ENCODE measurements at regions not wholly inside any gene's neighbourhood (a gene's known extent, or its start where the extent isn't known, plus 50 kb on each side); places are given as distances from the start of the nearest gene placed in this dataset.
A peak's percentile ranks its signal among the peaks of the same experiment; 100 is the strongest.
"Not testable (repeated sequence)": the region's sequence is repeated elsewhere in the genome, so short reads cannot be mapped to it uniquely, and the experiment has no call there.

GRCh38 chr2:131753640-131754561 is 226.2 kb downstream of the CCDC74A start:
- DNase-seq (ENCODE audit: low spot score), result no peak

- DNase-seq (ENCODE audit: low spot score), result no peak
These were observed 227.4 kb downstream of the CCDC74A start for GRCh38 chr2:131754929-131755720.

GRCh38 chr2:131756141-131756907 is 228.6 kb downstream of the CCDC74A start:
- DNase-seq (ENCODE audit: low spot score), result no peak

GRCh38 chr2:131758941-131759340 is 231.3 kb downstream of the CCDC74A start:
- not testable (repeated sequence) for DNase-seq (ENCODE audit: low spot score)

DNA sequence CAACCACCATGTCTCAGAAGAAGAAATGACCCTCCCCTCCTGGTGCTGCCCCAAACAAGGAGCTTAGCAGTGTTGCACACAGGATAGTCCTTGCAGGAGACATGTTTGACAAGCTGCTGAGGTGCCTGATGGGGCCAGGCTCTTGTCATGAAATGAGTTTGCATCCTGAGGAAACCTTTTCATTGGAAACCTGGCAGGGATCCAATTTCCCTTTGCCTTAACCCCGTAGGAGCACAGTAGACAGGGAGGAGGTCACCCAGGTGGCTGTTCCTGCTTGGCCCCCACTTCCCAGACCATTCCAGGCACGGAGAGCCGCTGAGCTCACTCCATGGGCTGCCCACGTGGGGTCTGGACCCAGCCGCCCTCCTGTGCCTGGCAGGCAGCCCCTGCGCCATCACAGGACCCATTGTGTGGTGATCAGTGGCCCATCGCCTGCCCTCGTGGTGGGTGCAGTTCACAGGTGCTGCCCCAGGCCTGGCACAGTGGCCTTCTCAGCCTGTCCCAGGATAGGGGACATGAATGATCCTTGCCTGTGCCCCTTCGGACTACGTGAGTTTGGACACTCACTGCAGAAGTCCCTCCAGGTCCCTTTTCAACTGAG is 247.4 kb downstream of the CCDC74A start:
- DNase-seq (ENCODE audit: low spot score), result not testable (repeated sequence)

GRCh38 chr2:131775903-131776506 is 248.3 kb downstream of the CCDC74A start:
- not testable (repeated sequence) for DNase-seq (ENCODE audit: low spot score)

DNA sequence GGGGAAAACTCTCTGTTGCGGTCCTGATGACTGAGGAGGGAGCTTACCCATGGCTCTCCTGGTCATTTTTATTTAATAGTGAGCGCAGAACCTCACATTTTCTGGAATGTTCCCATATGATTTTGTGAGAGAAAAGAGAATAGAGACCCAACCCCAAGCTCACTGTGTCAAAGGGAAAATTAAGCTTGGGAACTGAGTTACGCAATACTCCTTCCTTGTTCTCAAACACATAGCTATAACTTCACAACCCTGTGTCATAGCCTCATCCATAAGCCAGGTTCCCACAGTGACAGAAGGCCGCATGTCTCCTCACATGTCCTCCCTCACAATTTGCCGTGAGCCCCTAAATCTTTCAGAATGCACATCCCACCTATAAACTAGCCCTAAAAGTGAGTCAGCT is 252.8 kb downstream of the CCDC74A start:
- DNase-seq (ENCODE audit: low spot score), result not testable (repeated sequence)

GRCh38 chr2:131801210-131801744 is 273.6 kb downstream of the CCDC74A start:
- no peak for DNase-seq (ENCODE audit: low spot score)

DNA sequence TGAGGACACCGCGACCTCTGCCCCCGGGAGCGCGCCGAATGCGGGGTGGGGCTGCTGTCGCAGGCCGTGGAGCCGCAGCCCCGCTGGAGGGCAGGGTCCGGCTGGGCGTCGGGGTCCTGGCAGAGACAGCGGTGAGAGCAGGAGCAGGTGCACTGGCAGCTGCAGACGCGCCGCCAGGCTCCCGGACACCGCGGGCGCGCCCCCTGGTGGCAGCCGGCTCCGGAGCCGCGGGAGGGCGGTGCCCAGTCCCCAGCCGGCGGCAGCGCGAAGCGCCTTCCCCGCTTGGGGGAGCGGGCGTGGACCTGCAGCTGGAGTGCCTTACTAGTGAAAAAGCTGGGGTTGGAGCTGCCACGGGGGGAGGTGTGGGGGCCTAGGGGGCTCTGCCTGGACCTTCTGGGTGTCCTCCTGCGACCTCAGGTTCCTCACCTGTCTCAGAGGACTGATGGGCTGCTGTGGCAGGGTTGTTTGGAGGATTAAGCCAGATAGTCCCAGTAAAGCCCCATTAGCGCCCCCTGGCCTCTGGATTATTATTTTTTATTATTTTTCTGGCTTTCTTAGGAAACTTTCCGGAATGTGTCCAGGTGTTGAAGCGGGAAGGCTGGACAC is 274.2 kb downstream of the CCDC74A start:
- peak; percentile 83 for DNase-seq (ENCODE audit: low spot score)

- peak; percentile 74 for DNase-seq (ENCODE audit: low spot score)
These were observed 274.7 kb downstream of the CCDC74A start for GRCh38 chr2:131802351-131802836.

- DNase-seq (ENCODE audit: low spot score), result not testable (repeated sequence)
These were observed 275.5 kb downstream of the CCDC74A start for GRCh38 chr2:131803237-131803636.

DNA sequence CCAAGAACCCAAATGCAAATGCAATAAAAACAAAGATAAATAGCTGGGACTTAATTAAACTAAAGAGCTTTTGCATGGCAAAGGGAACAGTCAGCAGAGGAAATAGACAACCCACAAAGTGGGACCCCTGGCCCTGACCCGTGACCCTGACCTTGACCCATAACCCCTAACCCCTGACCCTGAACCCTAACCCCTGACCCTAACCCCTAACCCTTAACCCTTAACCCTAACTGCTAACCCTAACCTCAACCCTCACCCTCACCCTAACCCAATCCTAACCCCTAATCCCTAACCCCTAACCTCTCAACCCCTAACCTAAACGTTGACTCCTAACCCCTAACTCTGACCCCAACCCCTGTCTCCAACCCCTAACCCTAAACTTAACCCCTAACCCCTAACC is 284.9 kb downstream of the CCDC74A start:
- DNase-seq (ENCODE audit: low spot score), result not testable (repeated sequence)

- DNase-seq (ENCODE audit: low spot score), result not testable (repeated sequence)
These were observed 285.7 kb downstream of the CCDC74A start for GRCh38 chr2:131813378-131813777.

GRCh38 chr2:131818267-131818973 is 290.7 kb downstream of the CCDC74A start:
- not testable (repeated sequence) for DNase-seq (ENCODE audit: low spot score)

GRCh38 chr2:131822237-131822721 is 294.6 kb downstream of the CCDC74A start:
- not testable (repeated sequence) for DNase-seq (ENCODE audit: low spot score)

DNA sequence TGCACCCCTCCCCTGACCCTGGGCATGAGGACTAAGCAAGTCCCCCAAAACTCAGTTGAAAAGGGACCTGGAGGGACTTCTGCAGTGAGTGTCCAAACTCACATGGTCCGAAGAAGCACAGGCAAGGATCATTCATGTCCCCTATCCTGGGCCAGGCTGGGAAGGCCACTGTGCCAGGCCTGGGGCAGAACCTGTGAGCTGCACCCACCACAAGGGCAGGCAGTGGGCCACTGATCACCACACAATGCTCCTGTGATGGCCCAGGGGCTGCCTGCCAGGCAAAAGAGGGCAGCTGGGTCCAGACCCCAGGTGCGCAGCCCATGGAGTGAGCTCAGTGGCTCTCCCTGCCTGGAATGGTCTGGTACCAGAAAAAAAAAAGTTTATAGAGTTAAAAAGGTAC is 295.4 kb downstream of the CCDC74A start:
- not testable (repeated sequence) for DNase-seq (ENCODE audit: low spot score)

DNA sequence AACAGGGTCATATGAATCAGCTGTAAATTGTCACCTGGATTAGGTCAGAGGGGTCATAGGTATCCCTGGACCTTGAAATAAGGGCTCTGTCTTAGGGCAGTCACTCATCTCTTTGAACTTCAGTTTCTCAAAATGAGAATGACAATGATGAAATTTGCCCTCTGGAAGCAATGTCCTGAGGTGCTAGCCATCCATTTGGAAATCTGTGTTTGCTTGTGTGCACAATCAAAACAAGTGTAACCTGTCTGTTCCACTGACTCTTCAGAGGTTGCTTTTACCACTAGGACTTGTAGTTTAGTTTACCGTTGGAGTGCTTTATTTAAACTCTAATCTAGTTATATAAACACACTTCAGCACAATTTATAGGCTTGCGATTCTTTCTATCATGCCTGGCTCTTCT is 297.3 kb downstream of the CCDC74A start:
- not testable (repeated sequence) for DNase-seq (ENCODE audit: low spot score)

DNA sequence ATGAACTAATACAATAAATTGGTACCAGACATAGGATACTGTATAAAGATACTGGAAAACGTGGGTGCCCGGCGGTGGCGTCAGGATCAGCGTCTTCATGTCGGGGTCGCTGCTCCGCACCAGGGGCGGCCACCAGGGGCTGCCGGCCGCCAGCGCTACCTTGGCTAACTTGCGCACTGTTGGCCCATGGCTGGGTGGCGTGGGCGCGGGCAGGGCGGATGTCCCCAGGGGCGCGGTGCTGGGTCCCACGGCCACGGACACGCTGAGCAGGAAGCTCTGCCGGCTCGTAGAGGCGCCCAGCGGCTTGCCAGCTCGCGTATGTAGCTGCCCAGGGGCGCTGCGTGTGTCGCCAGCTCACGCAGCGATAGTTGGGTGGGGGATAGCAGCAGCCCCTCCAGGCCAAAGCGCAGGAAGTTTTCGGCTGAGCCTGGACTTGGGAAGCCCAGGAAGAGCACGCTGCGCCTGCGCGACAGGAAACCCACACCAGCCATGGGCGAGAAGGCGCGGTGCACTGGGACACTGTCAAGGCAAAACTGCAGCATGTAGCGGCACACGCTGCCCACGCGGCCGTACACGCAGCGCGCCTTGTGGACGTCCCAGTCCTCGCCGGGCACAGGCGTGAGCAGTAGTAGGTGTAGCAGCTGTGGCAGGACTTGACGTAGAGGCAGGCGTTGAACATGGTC is 299.9 kb downstream of the CCDC74A start:
- no peak for DNase-seq (ENCODE audit: low spot score)

DNA sequence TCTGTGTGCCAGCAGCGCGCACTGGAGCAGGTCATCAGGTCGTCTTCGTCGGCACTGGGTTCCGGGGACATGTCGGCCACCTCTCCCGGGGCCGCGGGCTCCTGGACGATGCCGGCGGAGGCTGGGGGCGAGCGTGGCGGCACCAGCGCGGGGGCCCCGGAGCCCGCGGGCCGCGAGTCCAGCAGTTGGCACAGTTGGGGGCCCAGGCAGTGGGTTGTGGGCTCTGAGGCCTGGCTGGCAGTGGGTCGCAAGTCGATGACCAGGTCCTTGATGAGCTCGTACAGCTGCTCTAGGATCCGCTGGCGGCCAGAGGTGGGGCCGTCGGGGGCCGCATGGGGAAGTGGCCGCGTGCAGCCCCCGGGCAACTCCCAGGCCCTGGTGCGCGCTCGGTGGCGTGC is 300.5 kb downstream of the CCDC74A start:
- DNase-seq (ENCODE audit: low spot score), result no peak

Data from NAMALWA (cell line).